Upper lobe of left lung (tissue), 6 donors: ENCODE measurements at regions not wholly inside any gene's neighbourhood (a gene's known extent, or its start where the extent isn't known, plus 50 kb on each side); places are given as distances from the start of the nearest gene placed in this dataset.

Experiments used
- ATAC-seq, 2 donors: fragments of 200-7000 bp; cut with Tn5 transposase; one replicate each; pipeline ENCODE4 v1.9.1; 2022; ENCODE audit warnings: mild to moderate bottlenecking in 2 of 2, moderate library complexity in 2 of 2; ENCODE audit not compliant: low FRiP score in 2 of 2
- DNase-seq, 2 donors: peaks; one replicate each; pipeline ENCODE4 v3.0.0-alpha.2; 2019 to 2020
- H3K27ac ChIP-seq, 4 donors: fragments of 200-600 bp; sonication (generic); one replicate each; pipeline ENCODE4 v1.5.1; 2016 to 2019
- H3K27me3 ChIP-seq, 4 donors: fragments of 200-600 bp; sonication (generic); one replicate each; pipeline ENCODE4 v1.5.1; 2017 to 2019
- H3K36me3 ChIP-seq, 4 donors: fragments of 200-600 bp; sonication (generic); one replicate each; pipeline ENCODE4 v1.5.1; 2016 to 2019
- H3K4me1 ChIP-seq, 4 donors: fragments of 200-600 bp; sonication (generic); one replicate each; pipeline ENCODE4 v1.5.1; 2018 to 2019
- H3K4me3 ChIP-seq, 4 donors: fragments of 200-600 bp; sonication (generic); one replicate each; pipeline ENCODE4 v1.5.1; 2017 to 2019; ENCODE audit warnings: mild to moderate bottlenecking in 2 of 4, moderate library complexity in 1 of 4
- H3K9me3 ChIP-seq, 4 donors: fragments of 200-600 bp; sonication (generic); one replicate each; pipeline ENCODE4 v1.5.1; 2018 to 2019
- EP300 ChIP-seq, 4 donors: sonication (generic); formaldehyde crosslinking; IDR thresholded peaks; one replicate each; pipeline ENCODE4 v1.5.1; 2017; ENCODE audit warnings: antibody characterized with exemption in 4 of 4, control low read depth in 2 of 4
- POLR2A ChIP-seq, 4 donors: fragments of 450-650 bp; IDR thresholded peaks; one replicate each; pipeline ENCODE4 v1.5.1; 2016 to 2017; ENCODE audit warnings: antibody characterized with exemption in 4 of 4, mild to moderate bottlenecking in 2 of 4
- POLR2AphosphoS5 ChIP-seq, 2 donors: sonication (generic); formaldehyde crosslinking; IDR thresholded peaks; one replicate each; pipeline ENCODE4 v1.5.1; 2017; ENCODE audit warnings: antibody characterized with exemption in 2 of 2
- WGBS, 2 donors: methylation state at CpG; one replicate each; pipeline ENCODE4 v1.1.5; 2017 to 2018; 5-methylcytosine and 5-hydroxymethylcytosine counted together
- TF ChIP-seq, protein P1 (sequence below), 6 experiments: fragments of 450-650 bp in 4 of 6; fragments of 200-600 bp in 2 of 6; sonication (generic) in 2 of 6; IDR thresholded peaks; one replicate each; pipeline ENCODE4 v1.5.1; 2016 to 2019; ENCODE audit warnings: antibody characterized with exemption in 6 of 6
- donor health status: DM: no; HTN: no; CAD: no; lungs with moderate emphysema.
- donor health status: DM: no; HTN: yes; CAD: no; lungs with severe emphysema.

DNA sequence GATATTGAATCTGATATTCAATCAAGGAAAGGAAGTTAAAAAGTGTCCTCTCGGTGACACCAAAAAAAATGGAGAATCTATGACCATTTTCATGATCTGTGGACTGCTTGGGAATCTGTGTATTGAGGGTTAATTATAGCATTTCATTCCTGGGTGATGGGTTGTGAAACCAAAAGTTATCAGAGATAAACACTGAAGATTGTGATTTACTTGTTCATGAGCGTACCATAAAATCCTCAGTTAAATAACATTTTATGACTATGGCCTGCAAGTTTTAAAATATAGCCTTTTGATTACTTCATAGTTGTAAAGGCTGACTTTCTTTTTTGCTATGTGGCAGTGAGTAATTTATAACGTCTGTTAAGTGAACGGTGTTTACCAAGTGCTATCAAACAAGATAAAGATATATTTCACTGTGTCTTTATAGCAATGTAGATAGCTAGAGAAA lies 267.9 kb upstream of the SEMA6A start:
- TF ChIP-seq, protein P1, sequence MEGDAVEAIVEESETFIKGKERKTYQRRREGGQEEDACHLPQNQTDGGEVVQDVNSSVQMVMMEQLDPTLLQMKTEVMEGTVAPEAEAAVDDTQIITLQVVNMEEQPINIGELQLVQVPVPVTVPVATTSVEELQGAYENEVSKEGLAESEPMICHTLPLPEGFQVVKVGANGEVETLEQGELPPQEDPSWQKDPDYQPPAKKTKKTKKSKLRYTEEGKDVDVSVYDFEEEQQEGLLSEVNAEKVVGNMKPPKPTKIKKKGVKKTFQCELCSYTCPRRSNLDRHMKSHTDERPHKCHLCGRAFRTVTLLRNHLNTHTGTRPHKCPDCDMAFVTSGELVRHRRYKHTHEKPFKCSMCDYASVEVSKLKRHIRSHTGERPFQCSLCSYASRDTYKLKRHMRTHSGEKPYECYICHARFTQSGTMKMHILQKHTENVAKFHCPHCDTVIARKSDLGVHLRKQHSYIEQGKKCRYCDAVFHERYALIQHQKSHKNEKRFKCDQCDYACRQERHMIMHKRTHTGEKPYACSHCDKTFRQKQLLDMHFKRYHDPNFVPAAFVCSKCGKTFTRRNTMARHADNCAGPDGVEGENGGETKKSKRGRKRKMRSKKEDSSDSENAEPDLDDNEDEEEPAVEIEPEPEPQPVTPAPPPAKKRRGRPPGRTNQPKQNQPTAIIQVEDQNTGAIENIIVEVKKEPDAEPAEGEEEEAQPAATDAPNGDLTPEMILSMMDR (IDR thresholded peaks at IDR 0.05) = no peak
- TF ChIP-seq POLR2AphosphoS5 (IDR thresholded peaks at IDR 0.05) (no peak), EP300 (IDR thresholded peaks at IDR 0.05) (no peak), POLR2A (IDR thresholded peaks at IDR 0.05) (no peak)
- Histone ChIP-seq H3K9me3 (no peaks in the 10 kb centered on the region), H3K4me1 (peaks cover 0 to 2% (median 0%) of the 10 kb centered on the region in 4 donors), H3K4me3 (no peak overlapping the region), H3K27ac (no peak overlapping the region), H3K36me3 (no peaks in the 10 kb centered on the region), H3K27me3 (no peaks in the 10 kb centered on the region)
- ATAC-seq (no peak), DNase-seq (no peak)
- WGBS, 2 donors = 74 to 75% methylated on average over 4 of the region's 4 CpGs

DNA sequence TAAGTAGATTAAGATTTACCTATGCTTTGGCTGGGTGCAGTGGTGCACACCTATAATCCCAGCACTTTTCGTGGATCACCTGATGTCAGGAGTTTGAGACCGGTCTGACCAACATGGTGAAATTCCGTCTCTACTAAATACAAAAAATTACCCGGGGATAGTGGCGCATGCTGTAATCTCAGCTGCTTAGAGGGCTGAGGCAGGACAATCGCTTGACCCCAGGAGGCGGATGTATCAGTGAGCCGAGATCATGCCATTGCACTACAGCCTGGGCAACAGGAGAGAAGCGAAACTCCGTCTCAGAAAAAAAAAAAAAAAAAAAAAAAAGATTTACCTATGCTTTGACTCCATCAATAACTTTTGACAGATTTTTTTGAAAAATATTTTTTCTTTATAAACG lies 267.1 kb upstream of the SEMA6A start:
- Histone ChIP-seq H3K9me3 (no peaks in the 10 kb centered on the region), H3K4me1 (peaks cover 0 to 2% (median 0%) of the 10 kb centered on the region in 4 donors), H3K4me3 (no peak overlapping the region), H3K27me3 (no peaks in the 10 kb centered on the region), H3K27ac (no peak overlapping the region), H3K36me3 (no peaks in the 10 kb centered on the region)
- 93 to 95% methylated on average over 11 of the region's 11 CpGs for WGBS, 2 donors
- no peak for ATAC-seq
- DNase-seq = no peak
- TF ChIP-seq, protein P1 (IDR thresholded peaks at IDR 0.05) = no peak
- TF ChIP-seq EP300 (IDR thresholded peaks at IDR 0.05) = no peak

DNA sequence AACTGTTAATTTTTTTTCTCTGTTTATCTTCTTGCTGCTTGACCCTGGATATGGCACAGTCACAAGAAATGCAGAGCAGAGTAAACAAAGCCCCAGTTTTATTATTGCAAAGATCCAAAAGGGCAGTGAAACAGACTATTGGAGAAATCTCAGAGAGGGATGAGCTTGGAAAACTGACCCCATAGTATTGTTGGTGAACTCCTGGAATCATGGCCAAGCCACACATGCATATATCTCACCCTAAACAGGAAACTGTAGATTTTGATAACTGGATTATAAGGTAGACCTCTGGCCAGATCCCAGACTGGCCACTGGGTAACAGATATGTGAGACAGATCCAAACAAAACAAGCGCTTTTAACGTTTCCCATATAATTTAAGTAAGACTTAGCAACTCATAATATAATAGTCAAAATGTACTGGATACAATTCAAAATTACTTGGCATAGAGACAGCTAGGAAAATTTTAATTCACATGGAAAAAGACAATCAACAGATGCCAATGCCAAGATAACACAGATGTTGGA lies 263.5 kb upstream of the SEMA6A start:
- DNase-seq (no peak), ATAC-seq (no peak)
- Histone ChIP-seq H3K27me3 (no peaks in the 10 kb centered on the region), H3K4me1 (peaks cover 0 to 2% (median 0%) of the 10 kb centered on the region in 4 donors), H3K36me3 (no peaks in the 10 kb centered on the region), H3K27ac (no peak overlapping the region), H3K4me3 (no peak overlapping the region), H3K9me3 (no peaks in the 10 kb centered on the region)
- WGBS, 2 donors = 53 to 65% methylated on average over 2 of the region's 2 CpGs
- TF ChIP-seq EP300 (IDR thresholded peaks at IDR 0.05) (no peak), POLR2AphosphoS5 (IDR thresholded peaks at IDR 0.05) (no peak), POLR2A (IDR thresholded peaks at IDR 0.05) (no peak)
- TF ChIP-seq, protein P1 (IDR thresholded peaks at IDR 0.05) = no peak

DNA sequence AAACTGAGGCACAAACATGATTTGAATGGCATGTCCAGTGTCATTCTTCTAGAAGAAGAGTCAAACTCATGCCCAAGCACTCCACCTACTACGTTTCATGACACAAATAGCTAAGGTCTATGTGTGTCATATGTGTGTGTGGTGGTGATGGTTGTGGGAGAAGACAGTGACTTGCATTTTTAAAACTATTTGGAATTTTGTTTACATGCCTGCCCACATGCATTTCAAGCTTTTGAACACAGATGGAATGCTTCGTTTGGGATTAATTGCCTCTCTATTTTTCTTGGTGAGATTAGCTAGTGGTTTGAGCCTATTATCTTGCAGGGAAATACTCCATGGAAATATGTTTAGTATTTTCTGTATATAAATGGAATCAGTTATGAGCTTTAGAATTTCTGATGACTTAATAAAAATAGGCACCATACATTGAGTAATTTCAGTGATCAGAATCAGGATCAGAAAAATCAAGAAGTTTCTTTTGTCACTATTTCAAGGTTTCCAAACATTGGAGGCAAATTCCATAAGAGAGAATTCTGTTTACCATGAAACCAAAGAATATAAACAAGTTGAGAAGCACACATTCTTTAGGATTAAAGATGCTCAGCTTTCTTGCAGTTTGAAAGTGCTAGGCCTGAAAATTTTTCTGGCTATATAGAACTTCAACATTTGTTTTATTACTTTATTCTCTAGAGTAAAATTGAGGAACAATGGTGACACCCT lies 260.3 kb upstream of the SEMA6A start:
- Histone ChIP-seq H3K36me3 (no peaks in the 10 kb centered on the region), H3K9me3 (no peaks in the 10 kb centered on the region), H3K4me1 (peaks cover 0 to 2% (median 0%) of the 10 kb centered on the region in 4 donors), H3K4me3 (no peak overlapping the region), H3K27me3 (no peaks in the 10 kb centered on the region), H3K27ac (no peak overlapping the region)
- no peak for ATAC-seq
- TF ChIP-seq EP300 (IDR thresholded peaks at IDR 0.05) (no peak), POLR2A (IDR thresholded peaks at IDR 0.05) (no peak), POLR2AphosphoS5 (IDR thresholded peaks at IDR 0.05) (no peak)
- TF ChIP-seq, protein P1 (IDR thresholded peaks at IDR 0.05) = no peak
- WGBS, 2 donors = 75% methylated on average over 2 of the region's 2 CpGs
- no peak for DNase-seq

DNA sequence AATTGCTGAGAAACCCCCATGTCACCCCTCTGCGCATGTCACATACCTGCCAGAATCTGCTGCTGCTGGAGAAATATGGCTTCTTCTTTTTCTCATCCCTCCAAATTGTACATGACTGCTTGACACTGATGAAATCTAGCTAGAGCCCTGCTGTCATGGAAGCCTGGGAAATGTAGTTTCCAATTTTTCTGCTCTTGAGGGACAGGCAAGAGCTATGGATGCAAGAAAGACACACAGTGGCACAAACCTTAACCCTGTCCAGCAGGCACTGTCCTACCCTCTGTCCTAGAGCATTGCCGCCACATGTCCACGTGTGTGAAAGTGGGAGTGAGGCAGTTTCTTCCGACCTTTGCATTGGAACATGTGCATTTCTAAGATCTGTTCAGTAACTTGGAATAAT lies 255.5 kb upstream of the SEMA6A start:
- H3K4me3 ChIP-seq = no peak overlapping the region
- TF ChIP-seq, protein P1 (IDR thresholded peaks at IDR 0.05) = no peak
- TF ChIP-seq EP300 (IDR thresholded peaks at IDR 0.05) = no peak
- no peak for TF ChIP-seq POLR2AphosphoS5 (IDR thresholded peaks at IDR 0.05)
- TF ChIP-seq POLR2A (IDR thresholded peaks at IDR 0.05) = no peak
- no peaks in the 10 kb centered on the region for H3K4me1 ChIP-seq
- 94 to 98% methylated on average over 4 of the region's 4 CpGs for WGBS, 2 donors
- H3K36me3 ChIP-seq = no peaks in the 10 kb centered on the region
- H3K9me3 ChIP-seq = no peaks in the 10 kb centered on the region
- no peak overlapping the region for H3K27ac ChIP-seq
- no peaks in the 10 kb centered on the region for H3K27me3 ChIP-seq
- no peak for DNase-seq
- no peak for ATAC-seq
